ENCODE measurements at regions not wholly inside any gene's neighbourhood (a gene's known extent, or its start where the extent isn't known, plus 50 kb on each side); places are given as distances from the start of the nearest gene placed in this dataset.
"Not testable (repeated sequence)": the region's sequence is repeated elsewhere in the genome, so short reads cannot be mapped to it uniquely, and the experiment has no call there.

- DNase-seq = no peak
These were observed 116.0 kb upstream of the SYT13 start for GRCh38 chr11:45402049-45402630.

DNA sequence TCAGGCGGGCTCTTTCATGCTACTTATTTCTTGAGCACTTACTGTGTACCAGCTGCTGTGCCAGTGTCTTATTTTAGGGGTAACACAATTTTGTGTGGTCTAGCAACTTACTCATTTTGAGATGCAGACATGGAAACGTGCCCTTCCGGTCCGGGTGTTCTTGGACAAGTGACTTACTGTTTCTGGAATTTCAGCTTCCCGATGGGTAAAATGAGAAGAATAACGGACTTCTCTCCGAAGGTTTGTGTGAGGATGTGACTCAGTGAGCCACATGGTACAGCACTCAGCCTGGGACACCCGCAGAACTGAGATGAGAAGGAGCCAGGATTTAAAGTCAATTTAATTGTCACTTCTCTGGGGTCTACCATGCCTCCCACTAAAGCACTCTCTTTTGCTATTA lies 114.5 kb upstream of the SYT13 start:
- DNase-seq = no peak

GRCh38 chr11:45399166-45399565 lies 113.0 kb upstream of the SYT13 start:
- no peak for DNase-seq

GRCh38 chr11:45398325-45398724 lies 112.2 kb upstream of the SYT13 start:
- DNase-seq = no peak

DNA sequence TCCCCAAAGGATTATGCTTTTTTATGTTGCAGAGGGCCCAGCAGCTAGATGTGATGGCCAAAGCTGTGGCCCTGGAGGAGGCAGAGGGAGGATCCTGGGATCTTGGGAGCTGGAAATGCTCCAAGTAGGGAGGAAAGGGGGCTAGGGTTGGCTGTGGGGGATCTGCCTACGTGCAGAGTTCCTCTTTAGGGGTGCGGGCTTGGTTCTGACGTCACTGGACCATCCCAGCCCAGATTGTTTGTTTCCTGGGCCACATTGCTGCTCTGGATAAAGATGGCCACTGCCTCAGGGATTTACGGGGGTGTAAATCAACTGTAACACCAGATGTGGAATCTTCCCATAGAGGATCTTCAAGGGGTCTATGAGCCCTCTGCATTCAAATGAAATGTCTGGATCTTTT lies 110.3 kb upstream of the SYT13 start:
- DNase-seq = no peak

DNA sequence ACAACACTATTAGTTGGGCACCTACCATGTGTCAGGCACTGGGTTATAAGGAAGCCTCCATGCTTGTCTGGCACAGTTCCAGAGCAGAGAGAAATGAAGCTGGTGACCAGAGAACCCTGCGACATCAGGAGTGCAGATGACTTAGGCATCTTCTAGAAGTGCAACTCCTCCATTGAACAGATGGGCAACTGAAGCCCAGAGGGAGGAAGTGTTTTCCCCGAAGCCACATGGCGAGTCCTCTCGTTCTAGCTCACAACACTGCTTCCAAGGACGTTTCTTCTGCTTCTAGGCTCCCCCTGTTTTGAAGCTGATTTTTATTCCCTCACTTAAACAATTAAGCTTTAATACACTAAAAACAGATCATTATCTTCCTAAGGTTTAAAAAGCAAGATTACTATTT lies 109.8 kb upstream of the SYT13 start:
- no peak for DNase-seq

GRCh38 chr11:45395421-45395820 lies 109.3 kb upstream of the SYT13 start:
- no peak for DNase-seq

- DNase-seq = no peak
These were observed 108.3 kb upstream of the SYT13 start for GRCh38 chr11:45394294-45395085.

DNA sequence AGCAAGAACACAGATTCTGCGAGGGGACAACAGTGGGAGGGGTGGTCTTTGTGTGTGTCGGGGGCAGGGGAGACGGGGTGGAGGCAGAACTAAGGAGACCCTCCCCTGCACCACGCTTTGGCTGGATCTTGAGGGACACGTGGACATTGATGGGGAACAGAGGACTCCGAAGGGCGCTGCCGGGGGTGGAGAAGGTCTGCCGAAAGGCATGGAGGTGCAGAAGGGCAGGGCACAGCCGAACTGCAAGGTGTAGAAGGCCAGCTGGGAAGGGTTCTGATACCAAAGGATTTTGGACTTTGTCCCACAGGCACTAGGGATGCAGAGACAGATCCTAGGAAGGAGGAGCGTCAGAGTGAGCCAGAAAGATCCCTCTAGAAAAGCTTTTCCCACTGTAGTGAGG lies 107.7 kb upstream of the SYT13 start:
- DNase-seq = no peak

DNA sequence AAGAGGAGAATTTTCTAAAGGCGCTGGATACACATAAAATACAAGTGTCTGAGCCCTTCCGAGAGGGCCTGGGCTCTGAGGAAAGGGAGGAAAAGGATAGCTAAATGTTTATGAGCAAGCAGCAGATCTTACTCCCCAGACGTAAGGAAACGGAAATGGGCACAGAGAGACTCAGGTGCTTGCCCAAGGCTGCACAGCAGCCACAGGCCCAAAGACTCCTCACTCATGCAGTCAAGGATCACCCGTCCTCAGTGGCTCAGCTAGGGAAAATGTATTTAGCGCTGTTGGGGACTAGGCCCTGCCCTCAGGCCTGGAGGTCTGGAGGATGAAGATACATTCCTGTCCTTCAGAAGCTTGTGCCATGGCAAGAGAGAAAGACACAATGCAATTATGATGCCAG lies 107.2 kb upstream of the SYT13 start:
- DNase-seq = no peak

DNA sequence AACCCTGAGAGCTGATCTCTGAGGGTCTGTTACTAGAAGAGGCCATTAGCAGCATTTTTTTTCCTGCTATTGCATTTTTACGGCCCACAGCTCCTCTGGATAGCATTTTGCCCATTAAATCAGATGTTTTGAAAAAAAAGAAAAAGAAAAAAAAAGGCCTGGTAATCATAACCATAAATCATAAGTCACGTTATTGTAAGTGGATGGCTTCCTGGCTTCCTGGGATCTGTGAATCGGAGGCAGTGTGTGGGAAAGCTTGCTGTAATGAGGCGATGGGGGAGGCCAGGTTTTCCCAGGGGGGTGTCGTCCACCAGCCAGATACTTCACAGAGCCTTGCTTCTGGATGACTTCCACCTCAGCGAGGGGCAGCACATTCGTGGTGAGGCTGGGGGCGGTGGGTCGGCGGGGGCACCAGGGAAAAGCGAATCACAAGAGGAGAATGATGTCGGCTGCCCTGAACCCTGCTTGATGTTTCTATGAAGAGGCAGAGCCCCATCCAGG lies 106.5 kb upstream of the SYT13 start:
- DNase-seq = no peak

- DNase-seq = no peak
These were observed 106.0 kb upstream of the SYT13 start for GRCh38 chr11:45392154-45392553.

DNA sequence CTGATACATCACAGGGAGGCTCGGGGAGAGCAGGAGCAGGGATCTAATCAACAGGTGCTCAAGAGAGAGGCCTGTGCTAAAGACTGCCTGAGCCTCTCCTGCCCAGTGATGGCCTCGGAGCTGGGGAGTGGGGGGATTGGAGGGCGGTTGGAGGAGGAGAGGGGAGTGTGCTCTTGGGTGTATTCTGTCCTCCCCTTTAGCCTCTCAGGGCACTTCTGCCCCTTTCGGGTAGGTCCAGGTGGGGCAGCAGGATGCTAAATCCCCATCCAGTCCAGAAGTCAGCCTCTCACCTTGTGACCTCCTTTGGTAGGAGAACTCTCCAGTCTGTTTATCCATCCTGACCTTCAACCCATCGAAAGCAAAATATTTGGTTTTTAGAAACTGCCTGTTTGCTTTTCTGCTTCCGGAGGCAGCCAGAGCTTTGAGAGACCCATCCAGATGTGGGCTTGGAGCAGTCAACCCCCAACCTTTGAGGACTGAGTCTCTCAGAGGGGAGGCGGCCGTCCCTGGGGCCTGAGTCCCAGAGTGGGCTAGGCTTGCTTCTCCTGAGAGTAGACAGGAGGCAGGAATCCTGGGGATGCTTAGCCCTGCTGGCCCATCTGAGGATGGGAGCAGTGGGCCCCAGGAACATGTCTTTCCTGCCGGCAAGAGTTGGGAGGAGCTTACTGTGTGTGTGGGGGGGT lies 105.2 kb upstream of the SYT13 start:
- DNase-seq = no peak

DNA sequence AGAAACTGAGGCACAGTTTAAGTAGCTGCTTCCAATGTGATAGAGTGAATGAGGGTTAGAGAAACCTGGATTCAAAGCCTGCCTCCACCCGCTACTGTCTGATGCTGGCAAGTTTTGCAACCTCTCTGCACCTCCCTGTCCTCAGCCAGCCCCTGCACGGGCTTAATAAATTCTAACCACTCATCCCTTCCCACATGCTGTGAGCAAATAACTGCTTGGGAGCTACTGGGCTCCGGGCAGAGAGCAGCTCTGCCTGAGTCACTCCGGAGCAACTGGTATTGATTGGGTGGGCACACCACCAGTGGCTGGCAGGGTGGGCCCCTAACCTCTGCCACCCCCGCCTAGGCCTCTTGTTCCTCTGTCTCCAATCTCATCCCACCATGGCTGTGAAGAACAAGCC lies 104.3 kb upstream of the SYT13 start:
- DNase-seq = no peak

DNA sequence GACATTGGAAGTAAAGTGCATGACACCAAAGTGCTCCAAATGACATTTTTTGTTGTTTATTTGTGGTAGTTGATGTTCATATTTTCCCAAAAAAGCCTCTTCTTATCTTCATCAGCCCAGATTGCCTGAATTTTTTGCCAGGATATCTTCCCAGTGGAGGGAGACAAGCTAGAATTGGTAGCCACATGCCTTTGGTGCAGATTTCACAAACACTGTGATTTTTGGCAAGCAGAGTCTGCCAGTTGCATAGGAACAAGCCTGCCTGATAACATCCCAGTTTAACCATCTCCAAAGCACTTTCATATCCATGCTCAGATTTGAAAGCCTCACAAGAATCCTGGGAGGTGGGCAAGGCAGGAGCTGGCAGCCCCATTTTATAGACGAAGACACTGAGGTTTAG lies 102.3 kb upstream of the SYT13 start:
- DNase-seq = no peak

DNA sequence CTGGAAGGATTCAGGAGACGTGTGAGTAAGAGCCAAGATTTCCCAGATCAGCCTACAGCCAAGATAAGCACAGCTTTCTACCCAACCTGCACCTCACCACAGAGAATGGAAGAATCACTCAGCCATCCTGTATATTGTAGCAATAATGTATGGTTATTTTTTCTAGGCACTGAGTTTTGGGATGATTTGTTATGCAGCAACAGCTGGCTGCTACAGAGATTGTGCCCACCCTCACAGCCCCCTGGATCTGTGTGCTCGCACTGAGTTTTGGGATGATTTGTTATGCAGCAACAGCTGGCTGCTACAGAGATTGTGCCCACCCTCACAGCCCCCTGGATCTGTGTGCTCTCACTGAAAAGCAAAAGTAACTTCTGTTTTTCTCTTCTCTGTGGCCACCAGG lies 101.7 kb upstream of the SYT13 start:
- DNase-seq = not testable (repeated sequence)

- DNase-seq = no peak
These were observed 100.8 kb upstream of the SYT13 start for GRCh38 chr11:45386972-45387371.

DNA sequence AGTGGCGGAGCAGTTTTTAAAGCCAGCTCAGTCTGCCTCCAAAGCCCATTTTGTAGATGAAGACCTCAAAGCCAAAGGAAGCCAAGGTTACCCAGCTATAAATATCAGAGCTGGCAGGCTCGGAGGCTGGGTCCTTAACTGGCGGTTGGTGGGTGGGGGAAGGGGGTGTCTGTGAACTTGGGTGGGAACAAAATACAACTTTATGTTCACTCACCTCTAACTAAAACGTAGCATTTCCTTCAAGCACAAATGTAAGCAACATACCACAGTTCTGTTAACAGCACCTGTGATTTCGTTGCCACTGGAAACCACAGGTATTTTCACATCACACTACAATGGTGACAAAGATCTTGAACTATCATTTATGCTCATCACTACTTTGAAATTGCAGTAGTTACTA lies 99.7 kb upstream of the SYT13 start:
- DNase-seq = peak; percentile 39

- DNase-seq = no peak
These were observed 99.3 kb upstream of the SYT13 start for GRCh38 chr11:45385423-45385822.

DNA sequence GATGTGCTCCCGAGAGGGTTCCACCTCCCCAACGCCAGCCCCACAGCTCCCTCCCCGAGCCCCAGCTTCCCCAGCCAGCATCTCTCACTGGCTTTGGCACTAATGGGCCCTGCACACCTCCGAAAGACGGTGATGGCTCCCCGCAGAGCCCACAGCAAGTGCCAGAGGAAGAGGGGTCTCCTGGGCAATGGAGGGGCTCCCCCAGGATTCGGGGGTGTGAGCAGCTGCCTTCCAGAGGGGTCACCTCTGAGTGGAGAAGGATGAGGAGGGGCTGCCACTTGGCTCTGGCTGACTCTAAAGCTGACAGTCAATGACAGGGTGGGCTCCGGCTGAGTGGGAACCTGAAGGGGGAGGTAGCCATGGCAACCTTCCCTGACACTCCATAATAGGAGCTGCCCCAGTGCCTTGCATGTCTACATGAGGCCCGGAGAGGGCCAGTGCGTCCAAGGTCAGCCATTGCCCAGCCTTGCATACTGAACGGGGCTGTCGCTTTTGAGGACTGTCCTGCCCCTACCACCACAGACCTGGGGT lies 98.6 kb upstream of the SYT13 start:
- no peak for DNase-seq

- no peak for DNase-seq
These were observed 97.9 kb upstream of the SYT13 start for GRCh38 chr11:45384016-45384415.

DNA sequence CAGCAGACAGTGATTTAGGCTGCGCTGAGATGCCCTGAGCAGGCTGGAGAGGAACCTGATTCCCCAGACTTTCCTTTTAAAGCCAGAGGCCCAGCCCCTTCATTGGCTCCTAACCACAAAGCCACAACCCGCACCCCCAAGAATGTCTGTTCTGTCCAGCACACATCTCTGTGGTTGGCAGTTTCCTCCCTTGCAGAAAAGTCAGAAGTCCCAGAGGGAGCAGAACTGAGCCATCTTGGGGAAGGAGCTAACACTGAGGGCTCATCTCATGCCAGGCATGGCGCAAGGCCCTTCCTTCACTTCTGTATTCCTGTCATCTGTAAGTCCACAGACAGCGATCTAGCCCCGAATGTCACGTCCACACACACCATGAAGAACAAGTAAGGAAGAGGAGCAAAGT lies 97.1 kb upstream of the SYT13 start:
- no peak for DNase-seq

DNA sequence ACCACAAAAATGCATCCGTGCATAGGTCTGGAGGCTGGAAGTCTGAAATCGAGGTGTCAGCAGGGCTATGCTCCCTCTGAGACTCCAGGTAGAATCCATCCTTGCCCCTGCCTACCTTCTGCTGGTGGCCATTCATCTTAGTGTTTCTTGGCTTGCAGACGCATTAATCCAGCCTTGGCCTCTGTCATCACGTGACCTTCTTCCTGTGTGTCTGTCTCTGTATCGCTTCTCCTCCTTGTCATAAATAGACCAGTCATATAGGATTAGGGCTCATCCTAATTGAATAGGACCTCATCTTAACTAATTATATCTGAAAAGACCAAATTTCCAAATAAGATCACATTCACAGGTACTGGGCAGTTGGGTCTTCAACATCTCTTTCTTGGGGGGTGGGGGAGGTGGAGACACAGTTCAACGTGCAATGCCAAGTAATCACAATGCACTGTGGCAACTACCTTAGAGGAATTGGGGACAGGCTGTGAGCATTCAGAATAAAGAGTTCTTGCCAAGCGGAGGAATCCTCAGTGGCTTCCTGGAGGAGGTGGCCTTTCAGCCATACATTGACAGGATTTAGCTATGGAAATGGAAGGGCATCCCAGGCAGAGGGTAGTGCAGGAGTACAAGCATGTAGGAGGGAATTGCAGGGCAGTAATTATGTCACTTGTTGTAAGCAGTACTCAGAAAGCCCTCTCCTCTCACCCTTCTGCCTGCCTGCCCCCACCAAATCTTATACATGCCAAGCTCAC lies 96.2 kb upstream of the SYT13 start:
- no peak for DNase-seq

Data from activated T-cell treated with anti-CD3 and anti-CD28 coated beads, Interleukin-2, amount 50 U/mL, for 1 hour (primary cell).